Thoracic aorta (tissue), 2 donors: ENCODE measurements at regions not wholly inside any gene's neighbourhood (a gene's known extent, or its start where the extent isn't known, plus 50 kb on each side); places are given as distances from the start of the nearest gene placed in this dataset.

ENCODE experiments used
- ATAC-seq: fragments of 150-250 bp; one replicate; pipeline ENCODE4 v1.8.0; 2017; ENCODE audit warnings: low read depth; ENCODE audit not compliant: insufficient number of reproducible peaks, low FRiP score
- DNase-seq: peaks from one replicate; pipeline ENCODE4 v3.0.0-alpha.2; 2020; ENCODE audit warnings: low spot score
- H3K27ac ChIP-seq, 2 donors: fragments of 200-600 bp; sonication (generic); 1 replicate in 1 of 2; 2 replicates in 1 of 2; pipeline ENCODE4 v1.5.1; 2016; ENCODE audit warnings: mild to moderate bottlenecking in 2 of 2, moderate library complexity in 2 of 2
- H3K27me3 ChIP-seq: fragments of 200-600 bp; sonication (generic); replicated peaks from 2 replicates; pipeline ENCODE4 v1.6.0; 2016; ENCODE audit warnings: mild to moderate bottlenecking; ENCODE audit not compliant: insufficient read depth
- H3K36me3 ChIP-seq: fragments of 200-600 bp; sonication (generic); one replicate; pipeline ENCODE4 v1.5.1; 2016
- H3K4me1 ChIP-seq, 2 donors: fragments of 200-600 bp; sonication (generic); 1 replicate in 1 of 2; 2 replicates in 1 of 2; pipeline versions ENCODE4 v1.5.1 to v1.6.0; 2016; ENCODE audit warnings: low read depth in 2 of 2, mild to moderate bottlenecking in 1 of 2; ENCODE audit not compliant: control insufficient read depth in 1 of 2
- H3K4me3 ChIP-seq: fragments of 200-600 bp; sonication (generic); 2 replicates; pipeline ENCODE4 v1.5.1; 2016; ENCODE audit warnings: mild to moderate bottlenecking
- H3K9me3 ChIP-seq: fragments of 200-600 bp; sonication (generic); 2 replicates; pipeline ENCODE4 v1.5.1; 2016
- CTCF ChIP-seq: fragments of 200-600 bp; sonication (generic); IDR thresholded peaks from one replicate; pipeline ENCODE4 v1.5.1; 2019; ENCODE audit warnings: antibody characterized with exemption

- no peaks in the 10 kb centered on the region for H3K9me3 ChIP-seq
- DNase-seq (no peak), ATAC-seq (no peak)
- H3K4me1 ChIP-seq, result no peaks in the 10 kb centered on the region
- TF ChIP-seq CTCF, result no peak
- H3K36me3 ChIP-seq, result no peaks in the 10 kb centered on the region
- no peak overlapping the region for H3K4me3 ChIP-seq
- H3K27me3 ChIP-seq, result no peaks in the 10 kb centered on the region
- no peak overlapping the region for H3K27ac ChIP-seq
These were observed 525.2 kb downstream of the TNS1 start for GRCh38 chr2:217477583-217477982.

- no peak for ATAC-seq
- no peak for TF ChIP-seq CTCF
- Histone ChIP-seq H3K27me3 (no peaks in the 10 kb centered on the region), H3K36me3 (no peaks in the 10 kb centered on the region), H3K4me3 (no peak overlapping the region), H3K4me1 (no peaks in the 10 kb centered on the region), H3K9me3 (no peaks in the 10 kb centered on the region), H3K27ac (no peak overlapping the region)
- no peak for DNase-seq
These were observed 527.0 kb downstream of the TNS1 start for GRCh38 chr2:217475791-217476190.

- DNase-seq (no peak), ATAC-seq (no peak)
- Histone ChIP-seq H3K27me3 (no peaks in the 10 kb centered on the region), H3K4me3 (no peak overlapping the region), H3K27ac (no peak overlapping the region), H3K4me1 (no peaks in the 10 kb centered on the region), H3K36me3 (no peaks in the 10 kb centered on the region), H3K9me3 (no peaks in the 10 kb centered on the region)
- TF ChIP-seq CTCF, result no peak
These were observed 527.7 kb downstream of the TNS1 start for GRCh38 chr2:217475101-217475500.

GRCh38 chr2:217471319-217471718 is 531.5 kb downstream of the TNS1 start:
- Histone ChIP-seq H3K27ac (no peak overlapping the region), H3K4me1 (peaks cover 0 to 7% of the 10 kb centered on the region in 2 donors), H3K9me3 (no peaks in the 10 kb centered on the region), H3K36me3 (no peaks in the 10 kb centered on the region), H3K4me3 (no peak overlapping the region), H3K27me3 (no peaks in the 10 kb centered on the region)
- TF ChIP-seq CTCF, result no peak
- no peak for DNase-seq
- ATAC-seq, result no peak

GRCh38 chr2:217469203-217469810 is 533.5 kb downstream of the TNS1 start:
- DNase-seq, result no peak
- H3K27ac ChIP-seq, result no peak overlapping the region
- TF ChIP-seq CTCF, result no peak

More at GRCh38 chr2:217469203-217469810, 533.5 kb downstream of the TNS1 start:
- ATAC-seq, result no peak
- no peaks in the 10 kb centered on the region for H3K36me3 ChIP-seq
- no peaks in the 10 kb centered on the region for H3K27me3 ChIP-seq
- no peaks in the 10 kb centered on the region for H3K9me3 ChIP-seq
- peaks cover 0 to 7% of the 10 kb centered on the region in 2 donors for H3K4me1 ChIP-seq
- no peak overlapping the region for H3K4me3 ChIP-seq
